H1 (cell line): ENCODE measurements at regions not wholly inside any gene's neighbourhood (a gene's known extent, or its start where the extent isn't known, plus 50 kb on each side); places are given as distances from the start of the nearest gene placed in this dataset.

Experiments used
- CTCF ChIA-PET: fragments of 300-600 bp; sonication (Branson Sonifier 250); formaldehyde crosslinking; loops from one replicate; lab custom pipeline; 2021; ENCODE audit not compliant: partially characterized antibody; lab: Charles Lee
- POLR2A ChIA-PET: fragments of 300-600 bp; sonication (Branson Sonifier 250); formaldehyde crosslinking; loops from one replicate; lab custom pipeline; 2021; ENCODE audit warnings: inconsistent platforms; ENCODE audit not compliant: partially characterized antibody; lab: Charles Lee
- DNase-seq, 2 experiments: peaks; one replicate each; pipeline versions ENCODE4 v3.0.0 to v3.0.0-alpha.2; 2010 to 2022; ENCODE audit warnings: low spot score in 2 of 2, low read depth in 1 of 2, mixed read lengths in 1 of 2
- FAIRE-seq: peaks from 2 replicates; lab custom pipeline; 2011; peaks lifted over from hg19 to GRCh38; lab: Jason Lieb, UNC
- H2AFZ ChIP-seq: 2 replicates; pipeline ENCODE4 v1.8.1; 2012; ENCODE audit warnings: low read length, inconsistent platforms
- H2AK5ac ChIP-seq: 2 replicates; pipeline ENCODE4 v1.6.1; 2013; ENCODE audit warnings: low read depth, low read length
- H2BK120ac ChIP-seq: replicated peaks from 2 replicates; pipeline ENCODE3; 2013; ENCODE audit warnings: low read depth, low read length, inconsistent platforms
- H2BK12ac ChIP-seq: 2 replicates; pipeline ENCODE4 v1.6.1; 2013; ENCODE audit warnings: low read depth, low read length
- H2BK15ac ChIP-seq: 2 replicates; pipeline ENCODE4 v1.6.1; 2013; ENCODE audit warnings: low read length
- H2BK20ac ChIP-seq: 2 replicates; pipeline ENCODE4 v1.6.1; 2013; ENCODE audit warnings: low read length
- H2BK5ac ChIP-seq: 2 replicates; pipeline ENCODE4 v1.6.1; 2013; ENCODE audit warnings: low read depth, low read length
- H3K14ac ChIP-seq: 2 replicates; pipeline ENCODE4 v1.6.1; 2013; ENCODE audit warnings: inconsistent platforms; ENCODE audit not compliant: insufficient read length
- H3K18ac ChIP-seq: 2 replicates; pipeline ENCODE4 v1.6.1; 2013; ENCODE audit warnings: low read length; ENCODE audit errors: extremely low read depth
- H3K23ac ChIP-seq: 2 replicates; pipeline ENCODE4 v1.6.1; 2013; ENCODE audit warnings: inconsistent platforms; ENCODE audit not compliant: insufficient read length
- H3K23me2 ChIP-seq: 2 replicates; pipeline ENCODE4 v1.6.1; 2013; ENCODE audit warnings: low read depth, low read length
- H3K27ac ChIP-seq: 2 replicates; pipeline ENCODE4 v1.6.1; 2011; ENCODE audit warnings: low read depth, low read length, inconsistent platforms
- H3K27me3 ChIP-seq, 4 experiments: replicated peaks in 1 of 4; 1 replicate in 1 of 4; 2 replicates in 3 of 4; pipeline versions ENCODE4 v1.6.1 to v1.8.1; 2011 to 2013; ENCODE audit warnings: low read length in 3 of 4, mild to moderate bottlenecking in 3 of 4, inconsistent platforms in 2 of 4, mixed read lengths in 2 of 4, moderate library complexity in 1 of 4; ENCODE audit not compliant: control insufficient read depth in 3 of 4, insufficient read depth in 3 of 4; ENCODE audit errors: extremely low read depth in 1 of 4
- H3K36me3 ChIP-seq, 4 experiments: 2 replicates each; pipeline versions ENCODE4 v1.6.1 to v1.8.1; 2011 to 2013; ENCODE audit warnings: mild to moderate bottlenecking in 4 of 4, low read length in 3 of 4, moderate library complexity in 2 of 4, control low read depth in 1 of 4, inconsistent platforms in 1 of 4; ENCODE audit not compliant: insufficient read depth in 4 of 4, control insufficient read depth in 2 of 4
- H3K4ac ChIP-seq: replicated peaks from 2 replicates; pipeline ENCODE3; 2013; ENCODE audit warnings: low read length, low read depth, mixed read lengths, inconsistent platforms; ENCODE audit not compliant: insufficient read length
- H3K4me1 ChIP-seq, 4 experiments: replicated peaks in 1 of 4; 1 replicate in 1 of 4; 2 replicates in 3 of 4; pipeline versions ENCODE4 v1.6.1 to v1.8.1; 2011 to 2013; ENCODE audit warnings: low read length in 3 of 4, inconsistent platforms in 2 of 4, mixed read lengths in 1 of 4; ENCODE audit not compliant: insufficient read depth in 4 of 4, control insufficient read depth in 3 of 4
- H3K4me2 ChIP-seq, 2 experiments: 2 replicates each; pipeline versions ENCODE4 v1.6.1 to v1.8.1; 2011 to 2013; ENCODE audit warnings: low read depth in 2 of 2, low read length in 2 of 2, control low read depth in 1 of 2, inconsistent platforms in 1 of 2, mild to moderate bottlenecking in 1 of 2; ENCODE audit not compliant: insufficient read depth in 1 of 2
- H3K4me3 ChIP-seq, 4 experiments: fragments of 200-600, 300-600 bp in 1 of 4; sonication (generic), shearing (Covaris generic), sonication (Bioruptor Twin) in 1 of 4; 2 replicates each; pipeline versions ENCODE4 v1.5.1 to v1.8.1; 2011 to 2016; ENCODE audit warnings: low read length in 4 of 4, low read depth in 3 of 4, control low read depth in 2 of 4, inconsistent platforms in 2 of 4, mild to moderate bottlenecking in 2 of 4, mixed read lengths in 1 of 4, moderate library complexity in 1 of 4; ENCODE audit not compliant: insufficient read depth in 2 of 4; ENCODE audit errors: extremely low read depth in 1 of 4
- H3K56ac ChIP-seq: replicated peaks from 2 replicates; pipeline ENCODE3; 2013; ENCODE audit warnings: low read depth, mild to moderate bottlenecking, mixed read lengths, low read length, inconsistent platforms; ENCODE audit not compliant: insufficient read length
- H3K79me1 ChIP-seq: 2 replicates; pipeline ENCODE4 v1.6.1; 2013; ENCODE audit warnings: low read depth, low read length, control low read depth
- H3K79me2 ChIP-seq, 2 experiments: 2 replicates each; pipeline versions ENCODE4 v1.6.1 to v1.8.1; 2012 to 2013; ENCODE audit warnings: low read length in 2 of 2, mild to moderate bottlenecking in 2 of 2, inconsistent platforms in 1 of 2; ENCODE audit not compliant: insufficient read depth in 2 of 2, control insufficient read depth in 1 of 2
- H3K9ac ChIP-seq, 4 experiments: replicated peaks in 1 of 4; 1 replicate in 1 of 4; 2 replicates in 3 of 4; pipeline versions ENCODE4 v1.6.1 to v1.8.1; 2011 to 2013; ENCODE audit warnings: low read depth in 3 of 4, low read length in 3 of 4, control low read depth in 2 of 4, mild to moderate bottlenecking in 2 of 4, moderate library complexity in 2 of 4, inconsistent platforms in 1 of 4; ENCODE audit errors: extremely low read depth in 1 of 4
- H3K9me3 ChIP-seq, 2 experiments: 2 replicates each; pipeline versions ENCODE4 v1.6.1 to v1.8.1; 2012 to 2013; ENCODE audit warnings: mild to moderate bottlenecking in 2 of 2, moderate library complexity in 2 of 2, control low read depth in 1 of 2, inconsistent platforms in 1 of 2, low read depth in 1 of 2, low read length in 1 of 2, mixed read lengths in 1 of 2; ENCODE audit not compliant: insufficient read depth in 2 of 2
- H4K20me1 ChIP-seq, 2 experiments: replicated peaks in 1 of 2; 2 replicates each; pipeline versions ENCODE3 to v1.8.1; 2011 to 2013; ENCODE audit warnings: inconsistent platforms in 2 of 2, low read length in 2 of 2, mild to moderate bottlenecking in 1 of 2; ENCODE audit not compliant: insufficient read depth in 2 of 2, control insufficient read depth in 1 of 2
- H4K5ac ChIP-seq: 2 replicates; pipeline ENCODE4 v1.6.1; 2013; ENCODE audit warnings: low read length, low read depth, mixed read lengths, inconsistent platforms; ENCODE audit not compliant: insufficient read length
- H4K8ac ChIP-seq: 2 replicates; pipeline ENCODE4 v1.8.0; 2013; ENCODE audit warnings: mild to moderate bottlenecking, moderate library complexity, low read length, inconsistent platforms; ENCODE audit not compliant: insufficient read depth; ENCODE audit errors: extremely low read depth
- H4K91ac ChIP-seq: replicated peaks from 2 replicates; pipeline ENCODE3; 2013; ENCODE audit warnings: low read length, mixed read lengths, inconsistent platforms; ENCODE audit not compliant: insufficient read length
- CEBPB ChIP-seq: IDR thresholded peaks from 2 replicates; pipeline ENCODE4 v1.6.1; 2012; ENCODE audit warnings: low read depth, low read length
- POU5F1 ChIP-seq: IDR thresholded peaks from 2 replicates; pipeline ENCODE4 v1.6.1; 2011; ENCODE audit warnings: low read depth, mild to moderate bottlenecking, low read length, moderate library complexity
- WGBS, 2 experiments: shearing (Covaris generic) in 1 of 2; methylation state at CpG; one replicate each; pipeline versions ENCODE4 v1.1.6 to v1.1.7; 2013 to 2015; ENCODE audit warnings: low lambda C conversion rate in 2 of 2, mixed read lengths in 2 of 2, inconsistent platforms in 1 of 2, low coverage in 1 of 2, missing lambda C conversion rate in 1 of 2; ENCODE audit not compliant: insufficient replicate concordance in 2 of 2, insufficient coverage in 1 of 2, insufficient read length in 1 of 2; ENCODE audit errors: extremely low coverage in 1 of 2, missing lambda C conversion rate in 1 of 2; 5-methylcytosine and 5-hydroxymethylcytosine counted together

GRCh38 chr7:119903085-119903484 lies 369.9 kb upstream of the KCND2 start:
- H3K4me3 ChIP-seq, result no peak overlapping the region
- no peak overlapping the region for H2BK15ac ChIP-seq
- no peak for FAIRE-seq
- H4K5ac ChIP-seq, result no peak overlapping the region
- WGBS, 2 experiments, result 87% methylated on average over 2 of the region's 2 CpGs; no CpG with 5 or more reads in 1 of the 2 experiments
- H3K79me1 ChIP-seq, result no peaks in the 10 kb centered on the region
- no peaks in the 10 kb centered on the region for H3K27me3 ChIP-seq
- H3K4ac ChIP-seq, result no peak overlapping the region
- H3K9me3 ChIP-seq, result no peaks in the 10 kb centered on the region
- no peak overlapping the region for H2AK5ac ChIP-seq
- POLR2A ChIA-PET, result no interaction called here
- H2AFZ ChIP-seq, result no peak overlapping the region
- H2BK12ac ChIP-seq, result no peak overlapping the region
- H4K91ac ChIP-seq, result no peak overlapping the region
- H3K4me2 ChIP-seq, result no peak overlapping the region
- no peak overlapping the region for H2BK20ac ChIP-seq
- H3K9ac ChIP-seq, result no peak overlapping the region
- H4K20me1 ChIP-seq, result no peaks in the 10 kb centered on the region
- TF ChIP-seq POU5F1, result no peak
- no peak for TF ChIP-seq CEBPB
- TF ChIP-seq, all 59 proteins: peak for 0
- Histone ChIP-seq H3K36me3 (no peaks in the 10 kb centered on the region), H3K27ac (no peak overlapping the region), H3K14ac (no peak overlapping the region), H3K4me1 (peaks cover 0 to 3% (median 0%) of the 10 kb centered on the region in 4 experiments; a peak in 1 of 7 replicates), H4K8ac (no peak overlapping the region), H2BK120ac (no peak overlapping the region), H3K79me2 (no peaks in the 10 kb centered on the region), H3K23ac (no peak overlapping the region), H3K18ac (no peak overlapping the region), H3K56ac (no peak overlapping the region), H3K23me2 (no peaks in the 10 kb centered on the region), H2BK5ac (no peak overlapping the region)
- no peak for DNase-seq
- CTCF ChIA-PET, result no interaction called here
